DOHH2 (cell line): ENCODE measurements at regions not wholly inside any gene's neighbourhood (a gene's known extent, or its start where the extent isn't known, plus 50 kb on each side); places are given as distances from the start of the nearest gene placed in this dataset.

ENCODE experiments used
- H3F3A ChIP-seq: fragments of 200-600 bp; sonication (generic), shearing (Covaris generic); 2 replicates; pipeline ENCODE4 v1.6.0; 2016; ENCODE audit warnings: antibody characterized with exemption, mild to moderate bottlenecking; ENCODE audit not compliant: control insufficient read depth, insufficient read depth
- H3K27ac ChIP-seq: fragments of 200-600 bp; sonication (generic); 2 replicates; pipeline ENCODE4 v1.5.1; 2014; ENCODE audit warnings: low read depth, mild to moderate bottlenecking, low read length, moderate library complexity
- H3K27me3 ChIP-seq: fragments of 200-600 bp; sonication (generic); 2 replicates; pipeline ENCODE4 v1.6.1; 2014; ENCODE audit warnings: mild to moderate bottlenecking, low read length, mixed read lengths; ENCODE audit not compliant: control insufficient read depth
- H3K36me3 ChIP-seq: fragments of 200-600 bp; sonication (generic); 2 replicates; pipeline ENCODE4 v1.6.1; 2014; ENCODE audit warnings: mild to moderate bottlenecking, low read length, moderate library complexity, mixed read lengths; ENCODE audit not compliant: control insufficient read depth
- H3K4me1 ChIP-seq: fragments of 200-600 bp; sonication (generic); 2 replicates; pipeline ENCODE4 v1.6.1; 2014; ENCODE audit warnings: mild to moderate bottlenecking, low read length, mixed read lengths; ENCODE audit not compliant: control insufficient read depth
- H3K4me2 ChIP-seq: fragments of 200-600 bp; sonication (generic); 2 replicates; pipeline ENCODE4 v1.6.0; 2014; ENCODE audit warnings: mild to moderate bottlenecking, low read length, moderate library complexity
- H3K4me3 ChIP-seq: fragments of 200-600 bp; sonication (generic); 2 replicates; pipeline ENCODE4 v1.5.1; 2014; ENCODE audit warnings: mild to moderate bottlenecking, low read length, mixed read lengths
- H3K79me2 ChIP-seq: fragments of 200-600 bp; sonication (generic); 2 replicates; pipeline ENCODE4 v1.6.1; 2014; ENCODE audit warnings: mild to moderate bottlenecking, low read length, mixed read lengths; ENCODE audit not compliant: control insufficient read depth
- H3K9me2 ChIP-seq: fragments of 200-600 bp; sonication (generic); replicated peaks from 2 replicates; pipeline ENCODE4 v1.6.1; 2014; ENCODE audit warnings: mild to moderate bottlenecking, low read length, mixed read lengths; ENCODE audit not compliant: control insufficient read depth
- H3K9me3 ChIP-seq: fragments of 200-600 bp; sonication (generic); 2 replicates; pipeline ENCODE4 v1.6.1; 2014; ENCODE audit warnings: antibody characterized with exemption, low read length, mixed read lengths; ENCODE audit not compliant: control insufficient read depth, insufficient read depth
- H4K20me1 ChIP-seq: fragments of 200-600 bp; sonication (generic); 2 replicates; pipeline ENCODE4 v1.6.0; 2014; ENCODE audit warnings: low read depth, mild to moderate bottlenecking, antibody characterized with exemption, low read length, moderate library complexity; ENCODE audit not compliant: control insufficient read depth, insufficient read depth
- EZH2phosphoT487 ChIP-seq: fragments of 200-600 bp; sonication (generic); IDR thresholded peaks from 2 replicates; pipeline ENCODE4 v1.6.1; 2017; ENCODE audit warnings: borderline replicate concordance, mild to moderate bottlenecking, antibody characterized with exemption, low read length, moderate library complexity, mixed read lengths
- TF ChIP-seq, protein P1 (sequence below): fragments of 200-600 bp; sonication (generic); IDR thresholded peaks from one replicate; pipeline ENCODE4 v1.5.1; 2014; ENCODE audit warnings: antibody characterized with exemption, mild to moderate bottlenecking, low read depth, low read length; ENCODE audit not compliant: poor library complexity, severe bottlenecking

GRCh38 chr12:84135586-84136279 lies 776.9 kb downstream of the SLC6A15 start:
- no peak overlapping the region for H3K4me3 ChIP-seq
- no peak overlapping the region for H3K27ac ChIP-seq
- TF ChIP-seq, protein P1, sequence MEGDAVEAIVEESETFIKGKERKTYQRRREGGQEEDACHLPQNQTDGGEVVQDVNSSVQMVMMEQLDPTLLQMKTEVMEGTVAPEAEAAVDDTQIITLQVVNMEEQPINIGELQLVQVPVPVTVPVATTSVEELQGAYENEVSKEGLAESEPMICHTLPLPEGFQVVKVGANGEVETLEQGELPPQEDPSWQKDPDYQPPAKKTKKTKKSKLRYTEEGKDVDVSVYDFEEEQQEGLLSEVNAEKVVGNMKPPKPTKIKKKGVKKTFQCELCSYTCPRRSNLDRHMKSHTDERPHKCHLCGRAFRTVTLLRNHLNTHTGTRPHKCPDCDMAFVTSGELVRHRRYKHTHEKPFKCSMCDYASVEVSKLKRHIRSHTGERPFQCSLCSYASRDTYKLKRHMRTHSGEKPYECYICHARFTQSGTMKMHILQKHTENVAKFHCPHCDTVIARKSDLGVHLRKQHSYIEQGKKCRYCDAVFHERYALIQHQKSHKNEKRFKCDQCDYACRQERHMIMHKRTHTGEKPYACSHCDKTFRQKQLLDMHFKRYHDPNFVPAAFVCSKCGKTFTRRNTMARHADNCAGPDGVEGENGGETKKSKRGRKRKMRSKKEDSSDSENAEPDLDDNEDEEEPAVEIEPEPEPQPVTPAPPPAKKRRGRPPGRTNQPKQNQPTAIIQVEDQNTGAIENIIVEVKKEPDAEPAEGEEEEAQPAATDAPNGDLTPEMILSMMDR = no peak
- TF ChIP-seq EZH2phosphoT487 = no peak
- H4K20me1 ChIP-seq = no peaks in the 10 kb centered on the region
- H3K9me2 ChIP-seq = no peaks in the 10 kb centered on the region
- H3K79me2 ChIP-seq = no peaks in the 10 kb centered on the region
- H3K4me1 ChIP-seq = no peaks in the 10 kb centered on the region
- no peaks in the 10 kb centered on the region for H3K27me3 ChIP-seq
- H3K36me3 ChIP-seq = no peaks in the 10 kb centered on the region
- no peak overlapping the region for H3K4me2 ChIP-seq
- H3K9me3 ChIP-seq = no peaks in the 10 kb centered on the region
- H3F3A ChIP-seq = no peaks in the 10 kb centered on the region

- no peaks in the 10 kb centered on the region for H4K20me1 ChIP-seq
- no peak for TF ChIP-seq EZH2phosphoT487
- TF ChIP-seq, protein P1 = no peak
- H3K9me2 ChIP-seq = no peaks in the 10 kb centered on the region
- H3K4me2 ChIP-seq = no peak overlapping the region
- H3K27ac ChIP-seq = no peak overlapping the region
- no peaks in the 10 kb centered on the region for H3F3A ChIP-seq
- H3K36me3 ChIP-seq = no peaks in the 10 kb centered on the region
- H3K4me1 ChIP-seq = no peaks in the 10 kb centered on the region
- H3K4me3 ChIP-seq = no peak overlapping the region
- H3K27me3 ChIP-seq = no peaks in the 10 kb centered on the region
- H3K79me2 ChIP-seq = no peaks in the 10 kb centered on the region
- H3K9me3 ChIP-seq = no peaks in the 10 kb centered on the region
Observed at GRCh38 chr12:84134797-84135366, 777.7 kb downstream of the SLC6A15 start.

GRCh38 chr12:84131076-84131475 lies 781.5 kb downstream of the SLC6A15 start:
- no peak for TF ChIP-seq EZH2phosphoT487
- TF ChIP-seq, protein P1 = no peak
- H3K27ac ChIP-seq = no peak overlapping the region

More at GRCh38 chr12:84131076-84131475, 781.5 kb downstream of the SLC6A15 start:
- H3K4me2 ChIP-seq = no peak overlapping the region
- no peaks in the 10 kb centered on the region for H3F3A ChIP-seq
- no peaks in the 10 kb centered on the region for H3K79me2 ChIP-seq
- no peaks in the 10 kb centered on the region for H3K36me3 ChIP-seq
- no peaks in the 10 kb centered on the region for H3K9me2 ChIP-seq
- no peaks in the 10 kb centered on the region; the same call in 1 of the 2 replicates for H3K9me3 ChIP-seq
- no peaks in the 10 kb centered on the region for H3K4me1 ChIP-seq
- no peaks in the 10 kb centered on the region for H4K20me1 ChIP-seq
- H3K4me3 ChIP-seq = no peak overlapping the region
- H3K27me3 ChIP-seq = no peaks in the 10 kb centered on the region
